PC-3 (cell line): ENCODE measurements at regions not wholly inside any gene's neighbourhood (a gene's known extent, or its start where the extent isn't known, plus 50 kb on each side); places are given as distances from the start of the nearest gene placed in this dataset.
"Not testable (repeated sequence)": the region's sequence is repeated elsewhere in the genome, so short reads cannot be mapped to it uniquely, and the experiment has no call there.

Source experiments
- ATAC-seq: fragments of 200-7000 bp; cut with Tn5 transposase; 2 replicates; pipeline ENCODE4 v1.9.1; 2020; ENCODE audit warnings: mild to moderate bottlenecking, moderate library complexity
- BruUV-seq: library from RNA; stranded (reverse); fragments of 400-500 nt; replicated peaks from 2 replicates; lab custom pipeline; 2021; lab: Mats Ljungman, UMichigan
- CTCF ChIA-PET: fragments of 300-600 bp; sonication (Branson Sonifier 250); formaldehyde crosslinking; loops from one replicate; lab custom pipeline; 2022; ENCODE audit warnings: antibody characterized with exemption; lab: Charles Lee
- POLR2A ChIA-PET: fragments of 300-600 bp; sonication (Branson Sonifier 250); formaldehyde crosslinking; loops from one replicate; lab custom pipeline; 2022; ENCODE audit warnings: antibody characterized with exemption; ENCODE audit not compliant: unreplicated experiment; lab: Charles Lee
- DNase-seq: peaks from one replicate; pipeline ENCODE4 v3.0.0-alpha.2; 2015
- H2AFZ ChIP-seq: fragments of 300-600 bp; sonication (generic); 2 replicates; pipeline ENCODE4 v1.6.0; 2016; ENCODE audit warnings: antibody characterized with exemption, low read length
- H3F3A ChIP-seq: fragments of 300-600 bp; sonication (generic); one replicate; pipeline ENCODE4 v1.6.0; 2017; ENCODE audit warnings: antibody characterized with exemption, low read length, control low read depth, mild to moderate bottlenecking; ENCODE audit not compliant: unreplicated experiment
- H3K27ac ChIP-seq: fragments of 300-600 bp; sonication (generic); 2 replicates; pipeline ENCODE4 v1.5.1; 2016; ENCODE audit warnings: mild to moderate bottlenecking, low read length
- H3K27me3 ChIP-seq: fragments of 300-600 bp; sonication (generic); 2 replicates; pipeline ENCODE4 v1.6.1; 2016; ENCODE audit warnings: low read length, mixed read lengths
- H3K36me3 ChIP-seq: fragments of 300-600 bp; sonication (generic); 2 replicates; pipeline ENCODE4 v1.6.1; 2016; ENCODE audit warnings: low read depth, mixed run types, low read length, mixed read lengths
- H3K4me1 ChIP-seq: fragments of 300-600 bp; sonication (generic); 2 replicates; pipeline ENCODE4 v1.5.1; 2016; ENCODE audit warnings: low read length; ENCODE audit not compliant: insufficient read depth
- H3K4me2 ChIP-seq: fragments of 300-600 bp; sonication (generic); 2 replicates; pipeline ENCODE4 v1.6.0; 2016; ENCODE audit warnings: low read length
- H3K4me3 ChIP-seq: fragments of 300-600 bp; sonication (generic); 2 replicates; pipeline ENCODE4 v1.5.1; 2016; ENCODE audit warnings: mild to moderate bottlenecking, low read length, mixed read lengths
- H3K79me2 ChIP-seq: fragments of 300-600 bp; sonication (generic); 2 replicates; pipeline ENCODE4 v1.6.1; 2017; ENCODE audit warnings: low read length, mixed read lengths
- H3K9ac ChIP-seq: fragments of 300-600 bp; sonication (generic); 2 replicates; pipeline ENCODE4 v1.6.0; 2016; ENCODE audit warnings: mild to moderate bottlenecking, low read length
- H3K9me2 ChIP-seq: fragments of 300-600 bp; sonication (generic); replicated peaks from 2 replicates; pipeline ENCODE4 v1.6.1; 2016; ENCODE audit warnings: mixed run types, low read length, mixed read lengths
- H3K9me3 ChIP-seq: fragments of 300-600 bp; sonication (generic); 2 replicates; pipeline ENCODE4 v1.6.1; 2016; ENCODE audit warnings: low read length, mixed read lengths
- H4K20me1 ChIP-seq: fragments of 300-600 bp; sonication (generic); 2 replicates; pipeline ENCODE4 v1.6.1; 2016; ENCODE audit warnings: low read length, mixed read lengths
- EZH2 ChIP-seq: fragments of 300-600 bp; sonication (generic); IDR thresholded peaks from one replicate; pipeline ENCODE4 v1.6.1; 2017; ENCODE audit warnings: antibody characterized with exemption, mild to moderate bottlenecking, low read length; ENCODE audit not compliant: unreplicated experiment
- EZH2phosphoT487 ChIP-seq: fragments of 300-600 bp; sonication (generic); IDR thresholded peaks from 2 replicates; pipeline ENCODE4 v1.6.1; 2018; ENCODE audit warnings: mild to moderate bottlenecking, antibody characterized with exemption, low read length, borderline replicate concordance
- intact Hi-C: fragments of 100-400 bp; cut with micrococcal nuclease; formaldehyde crosslinking; loops from 2 replicates; pipeline ENCODE4 v1.9.0; 2023
- TF ChIP-seq, protein P1 (sequence below): fragments of 300-600 bp; sonication (generic); conservative IDR thresholded peaks from 2 replicates; pipeline ENCODE4 v1.5.1; 2017; ENCODE audit warnings: antibody characterized with exemption, low read depth, mild to moderate bottlenecking, low read length

DNA sequence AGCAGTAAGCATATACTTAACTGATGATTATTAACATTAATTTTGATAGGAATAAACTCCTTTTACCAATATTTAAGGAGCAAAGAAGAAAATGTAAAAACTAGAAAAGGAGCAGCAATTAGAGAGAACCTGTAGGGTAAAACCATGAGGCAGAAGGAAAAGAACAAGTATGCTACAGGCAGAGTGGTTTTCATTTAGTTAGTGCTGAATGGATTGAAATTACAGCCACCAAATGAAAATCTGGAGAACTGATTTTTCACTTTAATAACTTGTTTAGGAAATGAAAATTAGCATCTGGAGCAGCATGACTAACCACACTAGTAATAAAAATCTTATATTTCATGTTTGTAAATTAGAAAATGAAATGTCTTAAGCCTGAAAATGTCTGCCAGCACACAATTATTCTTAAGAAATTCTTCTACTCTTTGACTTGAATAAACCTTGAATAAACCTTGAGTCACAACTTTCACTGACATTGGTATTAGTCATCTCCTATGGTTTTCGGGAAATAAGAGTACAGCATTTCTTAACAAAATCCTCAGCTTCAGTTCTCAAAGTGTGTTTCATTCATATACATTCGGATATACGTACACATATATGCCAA lies 1504.9 kb upstream of the C9orf72 start:
- POLR2A ChIA-PET = no interaction called here
- H4K20me1 ChIP-seq = no peaks in the 10 kb centered on the region
- CTCF ChIA-PET = no interaction called here
- H3K79me2 ChIP-seq = no peaks in the 10 kb centered on the region
- ATAC-seq (peak; percentile 93), DNase-seq (peak; percentile 84)
- H3K27me3 ChIP-seq = no peaks in the 10 kb centered on the region
- H3K36me3 ChIP-seq = no peaks in the 10 kb centered on the region
- no peaks in the 10 kb centered on the region for H3K9me2 ChIP-seq
- no peaks in the 10 kb centered on the region for H3K9me3 ChIP-seq
- H3K4me3 ChIP-seq = peak overlapping the region; percentile 38; the same call in 1 of the 2 replicates
- peak overlapping the region; percentile 56 for H3K9ac ChIP-seq
- peak overlapping the region; percentile 47; the same call in 1 of the 2 replicates for H2AFZ ChIP-seq
- H3K27ac ChIP-seq = peak overlapping the region; percentile 92
- peak overlapping the region; percentile 78 for H3K4me2 ChIP-seq
- H3K4me1 ChIP-seq = peaks cover 23% of the 10 kb centered on the region
- TF ChIP-seq EZH2phosphoT487 (no peak), EZH2 (no peak)
- TF ChIP-seq, protein P1, sequence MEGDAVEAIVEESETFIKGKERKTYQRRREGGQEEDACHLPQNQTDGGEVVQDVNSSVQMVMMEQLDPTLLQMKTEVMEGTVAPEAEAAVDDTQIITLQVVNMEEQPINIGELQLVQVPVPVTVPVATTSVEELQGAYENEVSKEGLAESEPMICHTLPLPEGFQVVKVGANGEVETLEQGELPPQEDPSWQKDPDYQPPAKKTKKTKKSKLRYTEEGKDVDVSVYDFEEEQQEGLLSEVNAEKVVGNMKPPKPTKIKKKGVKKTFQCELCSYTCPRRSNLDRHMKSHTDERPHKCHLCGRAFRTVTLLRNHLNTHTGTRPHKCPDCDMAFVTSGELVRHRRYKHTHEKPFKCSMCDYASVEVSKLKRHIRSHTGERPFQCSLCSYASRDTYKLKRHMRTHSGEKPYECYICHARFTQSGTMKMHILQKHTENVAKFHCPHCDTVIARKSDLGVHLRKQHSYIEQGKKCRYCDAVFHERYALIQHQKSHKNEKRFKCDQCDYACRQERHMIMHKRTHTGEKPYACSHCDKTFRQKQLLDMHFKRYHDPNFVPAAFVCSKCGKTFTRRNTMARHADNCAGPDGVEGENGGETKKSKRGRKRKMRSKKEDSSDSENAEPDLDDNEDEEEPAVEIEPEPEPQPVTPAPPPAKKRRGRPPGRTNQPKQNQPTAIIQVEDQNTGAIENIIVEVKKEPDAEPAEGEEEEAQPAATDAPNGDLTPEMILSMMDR = no peak
- peaks cover 5% of the 10 kb centered on the region for H3F3A ChIP-seq
- intact Hi-C loops = loop anchor here (5.0 to 10.0 kb wide), 3 partner anchors 134 to 303 kb away; partner anchors contain the start of gene LINGO2
- no TSS peak for BruUV-seq

- Histone ChIP-seq H3K9ac (no peak overlapping the region), H3K4me2 (no peak overlapping the region), H3F3A (no peaks in the 10 kb centered on the region), H3K9me3 (no peaks in the 10 kb centered on the region), H3K27ac (no peak overlapping the region), H3K4me1 (no peaks in the 10 kb centered on the region), H3K4me3 (no peak overlapping the region), H3K36me3 (no peaks in the 10 kb centered on the region), H3K9me2 (no peaks in the 10 kb centered on the region), H2AFZ (no peak overlapping the region), H4K20me1 (no peaks in the 10 kb centered on the region), H3K27me3 (no peaks in the 10 kb centered on the region), H3K79me2 (no peaks in the 10 kb centered on the region)
- ChIA-PET CTCF (no interaction called here), POLR2A (no interaction called here)
- BruUV-seq = no TSS peak
- TF ChIP-seq EZH2 = no peak
- no peak for TF ChIP-seq EZH2phosphoT487
- TF ChIP-seq, protein P1 = no peak
- intact Hi-C loops = no loop called here
- ATAC-seq = no peak
- no peak for DNase-seq
Observed at GRCh38 chr9:29100762-29101161, 1527.5 kb upstream of the C9orf72 start.

GRCh38 chr9:29104166-29104565 lies 1530.9 kb upstream of the C9orf72 start:
- BruUV-seq, H3K9me2 ChIP-seq, ATAC-seq, H3K27me3 ChIP-seq, H3K4me2 ChIP-seq, H3K9ac ChIP-seq, H3K4me3 ChIP-seq, DNase-seq, H4K20me1 ChIP-seq, intact Hi-C loops, H3K9me3 ChIP-seq, H3K36me3 ChIP-seq, H3K79me2 ChIP-seq, H3K4me1 ChIP-seq, H3F3A ChIP-seq, POLR2A ChIA-PET, CTCF ChIA-PET, H2AFZ ChIP-seq, H3K27ac ChIP-seq: not testable (repeated sequence)
